Endometrium (tissue), 2 donors: ENCODE measurements at regions not wholly inside any gene's neighbourhood (a gene's known extent, or its start where the extent isn't known, plus 50 kb on each side); places are given as distances from the start of the nearest gene placed in this dataset.
"Not testable (repeated sequence)": the region's sequence is repeated elsewhere in the genome, so short reads cannot be mapped to it uniquely, and the experiment has no call there.

ENCODE experiments used
- FAIRE-seq: peaks from 2 replicates; lab custom pipeline; 2012; peaks lifted over from hg19 to GRCh38; lab: Jason Lieb, UNC
- donor health status: control.
- donor health status: control.

DNA sequence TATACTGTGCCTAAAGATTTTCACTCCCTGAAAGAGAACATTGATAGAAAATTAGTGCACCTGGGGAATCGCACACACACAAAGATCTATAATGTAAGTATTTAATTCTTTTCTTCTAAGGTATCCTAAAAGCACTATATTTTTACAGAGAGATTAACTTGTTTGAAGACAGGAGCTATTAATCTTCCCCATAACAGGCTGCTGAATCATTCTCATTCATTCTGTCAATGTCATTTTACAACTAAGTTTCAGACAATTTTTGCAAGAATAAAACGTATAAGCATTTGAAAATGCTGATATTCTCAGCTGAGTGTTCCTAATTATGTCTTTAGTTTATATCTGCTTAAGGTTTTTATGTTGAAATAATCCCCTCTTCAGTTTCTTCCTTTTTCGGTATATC, 776.7 kb downstream of the NXPH1 start:
- no peak for FAIRE-seq

DNA sequence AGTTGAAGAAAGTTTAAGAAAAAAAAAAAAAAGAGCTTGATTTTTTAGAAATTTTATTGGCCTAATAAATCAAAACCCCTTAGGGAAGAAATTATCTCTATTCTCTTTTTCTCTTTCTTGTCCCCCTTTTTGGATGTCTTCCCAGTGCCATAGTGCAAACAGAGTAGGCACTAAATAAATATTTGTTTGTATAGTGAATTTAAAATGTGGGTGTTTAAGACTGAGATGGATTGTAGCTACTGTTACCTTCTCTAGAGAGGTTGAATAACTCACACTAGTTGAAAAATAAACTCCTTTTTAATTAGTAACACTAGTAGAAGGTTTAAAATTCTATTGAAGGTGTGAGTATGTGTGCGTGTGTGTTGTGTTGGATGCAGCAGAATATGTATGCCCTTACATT, 783.8 kb downstream of the NXPH1 start:
- no peak for FAIRE-seq

DNA sequence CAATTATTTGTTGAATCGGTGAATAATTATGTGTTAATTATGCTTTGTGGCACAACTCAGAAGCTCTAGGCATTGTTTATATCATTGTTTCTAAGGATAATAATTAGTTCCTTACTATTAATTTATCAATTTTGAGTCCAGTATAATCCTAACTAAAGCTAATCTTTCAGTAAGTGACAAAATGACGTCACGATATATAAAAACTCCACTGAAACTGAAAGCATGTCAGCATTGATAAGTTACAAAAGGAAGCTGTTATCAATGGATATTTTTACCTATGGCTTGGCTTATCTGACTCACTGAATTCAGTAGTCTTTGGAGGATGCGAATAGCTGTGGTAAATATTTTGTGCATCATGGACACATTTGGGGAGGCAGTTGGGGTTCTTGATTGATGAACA, 793.1 kb downstream of the NXPH1 start:
- no peak for FAIRE-seq

DNA sequence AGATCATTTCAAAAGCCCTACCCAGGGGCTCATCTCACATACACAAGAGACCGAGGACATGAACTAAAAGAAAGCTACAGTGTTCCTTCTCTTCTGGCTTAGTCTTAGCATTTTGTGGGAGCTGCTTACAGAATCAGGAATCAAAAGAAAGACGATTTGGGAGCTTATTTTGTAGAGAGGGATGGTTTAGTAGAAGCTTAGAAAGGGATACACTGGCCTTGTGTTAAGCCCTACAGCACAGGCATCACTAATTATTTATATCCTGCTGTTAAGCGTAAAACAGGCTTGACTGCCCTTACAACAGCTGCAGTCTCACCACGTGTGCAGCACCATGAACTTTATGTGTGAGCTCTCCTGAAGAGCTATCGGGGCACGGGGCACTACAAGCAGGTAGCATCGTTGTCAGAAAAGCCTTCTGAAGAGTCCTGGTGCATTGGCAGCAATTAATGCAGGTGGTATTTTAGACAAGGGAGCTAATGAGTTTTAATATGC, 798.3 kb downstream of the NXPH1 start:
- FAIRE-seq = no peak

DNA sequence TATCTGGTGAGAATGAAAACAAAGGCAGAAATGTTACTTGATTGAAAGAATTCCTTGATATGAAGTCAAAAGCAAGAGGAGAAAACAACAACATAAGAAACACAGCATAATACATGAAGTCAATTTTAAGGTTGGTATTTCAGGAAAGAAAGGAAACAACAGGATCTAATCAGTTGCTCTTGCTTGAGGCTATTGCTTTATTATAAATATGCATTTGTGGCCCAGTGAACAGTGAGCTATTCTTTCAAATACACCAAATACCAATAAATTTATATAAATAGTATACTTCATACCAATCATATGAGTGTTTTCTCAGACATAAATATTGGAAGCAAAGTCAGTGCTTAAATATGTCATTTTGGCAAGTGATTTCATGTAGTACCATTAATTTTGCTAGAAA, 806.6 kb downstream of the NXPH1 start:
- FAIRE-seq = no peak

DNA sequence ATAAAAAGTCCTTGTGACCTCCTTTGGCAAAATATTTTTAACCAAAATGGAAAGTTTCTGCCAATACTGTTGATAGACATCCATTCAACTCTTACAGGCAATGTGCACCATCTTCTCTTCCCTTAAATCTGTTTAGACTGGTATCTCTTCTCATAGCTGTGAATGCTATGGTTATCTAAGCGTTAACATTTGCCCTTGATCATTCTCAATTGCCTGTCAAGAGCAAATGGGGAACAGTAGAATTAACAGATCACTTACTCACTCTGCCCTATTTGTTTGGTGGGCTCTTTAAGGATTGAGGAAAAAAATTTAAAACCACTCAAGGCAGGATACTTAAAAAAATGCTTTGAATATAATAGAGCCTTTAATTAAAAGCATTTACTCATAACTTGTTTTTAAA, 808.4 kb downstream of the NXPH1 start:
- FAIRE-seq = no peak

DNA sequence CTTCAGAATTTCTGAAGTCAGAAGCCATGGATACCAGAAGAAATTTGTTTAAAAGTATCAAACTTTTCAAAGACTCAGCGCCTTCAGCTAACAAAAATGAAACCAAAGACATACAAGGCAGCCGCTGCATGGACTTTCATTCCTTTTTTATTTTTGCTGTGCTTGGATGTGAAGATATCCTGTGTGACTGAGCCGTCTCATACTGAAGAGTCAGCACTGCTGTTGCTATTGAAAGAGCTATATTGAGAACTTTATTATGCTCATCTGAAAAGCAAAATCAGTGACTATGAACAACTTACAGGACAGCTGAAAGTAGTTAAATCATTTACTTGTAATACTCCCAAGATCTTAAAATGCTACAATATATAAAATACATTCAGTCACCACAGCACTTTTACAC, 809.2 kb downstream of the NXPH1 start:
- no peak for FAIRE-seq

DNA sequence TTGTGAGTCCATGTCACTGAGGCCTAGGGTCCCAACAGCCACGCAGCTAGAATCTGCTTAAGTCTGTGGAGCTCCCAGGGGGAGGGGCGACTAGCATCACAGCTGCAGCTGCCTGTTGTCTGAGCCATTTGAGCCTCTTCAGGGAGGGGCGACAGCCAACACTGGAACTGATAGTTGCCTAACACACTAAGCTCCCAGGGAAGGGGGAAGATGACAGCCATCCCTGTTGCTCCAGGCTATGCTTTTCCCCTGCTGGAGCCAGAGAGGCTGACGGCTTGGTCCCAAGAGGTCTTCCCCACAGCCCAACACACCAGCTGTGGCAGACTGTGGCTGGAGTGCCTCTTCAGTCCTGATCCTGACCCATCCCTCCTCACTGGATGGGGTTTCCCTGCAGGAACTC, 817.5 kb downstream of the NXPH1 start:
- no peak for FAIRE-seq

DNA sequence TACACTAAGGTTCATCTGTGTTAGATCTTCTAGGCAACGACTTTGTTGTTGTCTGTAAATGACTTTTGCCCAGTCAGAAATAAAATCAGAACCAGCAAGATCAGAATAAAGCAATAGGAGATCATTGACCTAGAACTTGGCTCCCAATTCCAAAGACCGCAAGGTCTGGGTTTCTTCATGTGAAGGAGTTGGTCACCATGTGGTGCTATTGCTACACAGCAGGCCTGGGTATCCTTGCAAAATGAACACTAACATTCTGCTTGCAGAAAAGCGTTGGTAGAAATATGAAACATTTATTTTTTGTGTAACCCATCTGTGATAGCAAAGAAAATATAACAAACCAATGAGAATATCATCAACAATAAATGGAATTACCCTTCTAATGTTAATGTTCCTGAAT, 831.0 kb downstream of the NXPH1 start:
- FAIRE-seq = no peak

DNA sequence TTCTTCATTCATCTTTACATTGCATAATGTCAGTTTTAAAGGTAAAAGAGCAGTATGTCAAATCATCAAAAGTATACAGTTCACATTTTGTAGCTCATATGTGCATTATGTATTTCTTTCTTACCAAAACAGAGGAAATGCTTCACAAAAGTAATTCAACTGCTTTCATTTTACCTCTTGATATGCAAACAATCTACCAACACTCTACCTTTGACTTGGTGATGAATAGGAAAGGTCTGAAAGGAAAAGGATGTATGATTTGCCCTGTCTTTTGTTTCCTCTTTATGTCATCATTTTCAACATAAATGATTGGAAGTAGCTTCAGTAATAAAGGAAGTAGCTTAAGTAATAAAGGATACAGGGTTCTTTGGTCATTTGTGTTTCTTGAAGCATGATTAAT, 846.7 kb downstream of the NXPH1 start:
- FAIRE-seq = no peak

DNA sequence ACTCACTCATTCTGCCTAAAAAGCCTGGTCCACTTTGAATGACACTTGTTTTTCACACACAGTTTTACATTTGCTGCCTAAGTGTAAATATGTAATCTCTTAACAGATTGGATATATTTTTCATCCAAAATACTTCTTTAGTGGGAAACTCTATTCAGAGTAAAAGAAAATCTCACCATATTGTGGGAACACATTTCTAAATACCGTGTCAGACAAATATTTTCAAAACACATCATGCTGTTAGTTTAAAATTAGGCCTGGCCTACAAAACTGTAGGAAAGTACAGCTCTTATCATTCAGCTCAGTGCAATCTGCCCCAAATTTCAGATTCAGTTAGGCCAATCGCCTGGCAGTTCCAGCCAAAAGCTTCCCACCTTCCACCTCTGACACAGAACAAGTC, 849.8 kb downstream of the NXPH1 start:
- no peak for FAIRE-seq

DNA sequence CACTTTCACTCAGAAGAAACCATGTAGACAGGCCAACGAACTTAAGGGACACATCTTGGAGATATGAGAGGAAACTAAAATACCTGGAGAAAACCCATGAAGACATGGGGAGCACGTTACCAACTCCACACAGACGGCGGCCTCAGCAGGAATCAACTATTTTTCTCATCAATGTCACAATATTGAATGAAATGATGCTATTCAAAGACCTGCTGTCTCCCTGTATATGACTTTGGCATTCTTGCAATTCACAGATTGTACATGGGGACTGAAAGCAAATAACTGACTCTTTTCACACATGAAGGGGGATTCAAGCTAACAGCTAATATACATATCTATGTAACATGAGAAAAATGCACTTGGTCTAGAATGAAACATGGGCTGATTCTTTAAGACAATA, 869.0 kb downstream of the NXPH1 start:
- FAIRE-seq = no peak

DNA sequence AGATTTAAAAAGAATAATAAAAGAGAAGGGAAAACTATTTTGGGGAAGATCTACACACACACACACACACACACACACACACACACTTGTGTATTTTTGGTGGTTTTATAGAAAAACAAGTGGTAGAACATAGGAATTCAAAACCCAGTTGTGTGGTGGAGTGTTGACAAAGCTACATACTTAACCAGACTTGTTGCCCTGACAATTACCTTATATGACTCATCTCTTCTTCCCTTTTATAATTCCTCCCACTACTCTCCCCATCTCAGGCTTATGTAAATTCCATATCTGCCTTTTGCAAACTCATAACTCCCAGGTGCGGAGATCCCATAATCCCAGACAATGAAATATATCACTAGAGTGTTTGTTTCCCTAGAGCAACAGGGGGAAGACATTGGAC, 873.7 kb downstream of the NXPH1 start:
- FAIRE-seq = no peak

DNA sequence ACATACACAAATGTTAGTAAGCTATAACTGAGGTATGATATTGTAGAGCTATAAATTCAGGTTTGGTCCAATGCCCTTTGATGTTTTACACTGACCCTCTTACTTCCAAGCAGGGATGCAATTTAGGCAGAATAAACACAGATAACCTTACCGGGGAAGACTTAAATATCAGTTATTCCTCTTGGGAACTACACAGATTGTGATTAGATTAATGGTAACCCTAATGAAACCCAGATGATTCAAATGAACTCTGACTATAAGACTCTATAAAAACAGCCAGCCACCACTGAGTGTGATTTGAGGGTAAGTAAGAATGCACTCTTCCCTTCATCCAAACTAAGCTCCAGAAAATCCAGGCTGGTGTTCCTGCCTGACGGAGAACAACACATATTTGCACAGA, 891.1 kb downstream of the NXPH1 start:
- no peak for FAIRE-seq

DNA sequence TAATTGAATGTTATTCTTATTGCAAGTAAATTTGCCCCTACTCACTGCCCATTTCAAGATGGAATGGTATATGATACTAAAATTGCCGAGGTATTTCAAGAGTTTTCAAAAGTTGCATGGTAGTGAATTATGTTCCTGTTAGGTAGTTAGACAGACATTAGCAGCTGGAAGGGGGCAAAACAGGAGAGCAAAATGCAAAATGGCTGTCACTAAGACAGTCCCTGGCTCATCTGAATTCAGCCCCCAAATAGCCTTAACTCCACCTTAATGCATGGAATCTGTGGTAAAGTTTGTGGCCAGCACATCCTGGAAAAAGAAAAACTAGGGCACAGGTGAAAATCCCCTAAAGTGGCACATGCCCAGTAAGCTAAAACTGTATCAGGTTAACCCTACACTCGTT, 894.9 kb downstream of the NXPH1 start:
- FAIRE-seq = no peak

DNA sequence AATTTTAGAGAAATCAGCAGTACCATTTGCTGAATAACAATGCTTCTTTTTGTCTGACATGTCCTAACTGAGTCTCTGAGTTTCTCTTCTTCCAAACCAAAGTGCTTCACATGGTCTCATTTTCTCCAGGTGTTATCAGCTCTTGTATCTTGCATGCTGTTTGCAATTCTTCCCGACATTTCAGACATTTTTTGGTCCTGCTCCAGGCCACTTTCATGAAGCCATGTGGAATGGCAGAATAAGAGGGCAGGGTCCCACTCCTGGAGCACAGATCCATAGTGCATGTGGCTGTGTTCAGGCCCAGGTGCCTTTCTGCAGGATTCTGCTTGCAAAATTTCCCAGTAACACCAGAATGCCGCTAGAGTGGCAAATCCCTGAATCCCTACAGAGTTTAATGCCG, 916.2 kb downstream of the NXPH1 start:
- FAIRE-seq = no peak

DNA sequence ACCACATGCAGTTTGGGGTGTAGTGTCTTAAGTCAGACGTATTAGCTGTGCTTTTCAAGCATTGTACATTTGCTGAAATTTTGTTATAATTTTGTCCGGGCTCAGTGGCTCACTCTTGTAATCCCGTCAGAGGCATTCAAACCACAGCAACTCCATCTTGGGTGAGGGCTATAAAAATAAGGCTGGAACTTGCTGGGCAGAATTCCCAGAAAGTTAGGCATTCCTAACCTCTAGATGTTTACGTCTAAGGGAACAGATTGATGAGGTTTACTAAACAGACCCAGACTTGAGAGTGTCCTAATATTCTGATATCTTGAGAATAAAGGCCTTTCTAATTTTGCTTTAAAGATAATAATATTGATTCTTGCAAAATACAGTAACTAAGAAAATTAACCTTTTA, 957.8 kb downstream of the NXPH1 start:
- no peak for FAIRE-seq

DNA sequence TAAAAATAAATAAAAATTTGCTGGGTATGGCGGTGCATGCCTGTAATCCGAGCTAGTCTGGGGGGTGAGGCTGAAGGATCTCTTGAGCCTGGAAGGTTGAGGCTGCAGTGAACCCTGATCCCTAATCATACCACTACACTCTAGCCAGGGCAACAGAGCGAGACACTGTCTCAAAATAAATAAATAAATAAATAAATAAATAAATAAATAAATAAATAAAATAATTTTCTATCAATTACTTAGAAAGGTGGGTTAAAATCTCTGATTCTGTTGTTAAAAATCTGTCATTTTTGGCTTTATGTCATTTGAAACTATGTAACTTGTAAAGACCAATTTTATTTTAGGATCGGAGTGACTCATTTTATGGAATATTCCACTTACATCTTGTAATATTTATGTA, 958.6 kb downstream of the NXPH1 start:
- FAIRE-seq = no peak

DNA sequence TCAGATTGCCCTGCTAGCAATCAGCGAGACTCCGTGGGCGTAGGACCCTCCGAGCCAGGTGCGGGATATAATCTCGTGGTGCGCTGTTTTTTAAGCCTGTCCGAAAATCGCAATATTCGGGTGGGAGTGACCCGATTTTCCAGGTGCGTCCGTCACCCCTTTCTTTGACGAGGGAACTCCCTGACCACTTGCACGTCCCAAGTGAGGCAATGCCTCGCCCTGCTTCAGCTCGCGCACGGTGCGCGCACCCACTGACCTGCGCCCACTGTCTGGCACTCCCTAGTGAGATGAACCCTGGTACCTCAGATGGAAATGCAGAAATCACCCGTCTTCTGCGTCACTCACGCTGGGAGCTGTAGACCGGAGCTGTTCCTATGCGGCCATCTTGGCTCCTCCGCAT, 971.0 kb downstream of the NXPH1 start:
- not testable (repeated sequence) for FAIRE-seq

DNA sequence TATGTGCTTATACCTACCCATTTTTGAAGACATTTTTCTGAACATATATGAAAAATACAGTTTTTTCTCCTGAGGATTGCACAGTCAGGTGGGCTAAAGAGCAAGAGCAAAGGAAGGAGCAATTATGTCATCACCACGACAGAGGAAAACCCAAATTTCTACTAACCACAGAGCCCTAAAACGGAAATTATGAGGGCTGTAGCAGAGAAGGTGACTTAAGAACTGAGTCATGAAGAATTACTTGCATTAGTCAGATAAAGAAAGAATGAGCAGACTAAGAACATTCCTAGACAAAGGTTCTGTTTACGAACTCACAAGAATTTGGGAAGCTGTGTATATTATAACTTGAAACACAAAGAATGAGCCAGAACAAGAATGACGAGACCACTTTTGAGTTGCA, 974.4 kb downstream of the NXPH1 start:
- FAIRE-seq = no peak

DNA sequence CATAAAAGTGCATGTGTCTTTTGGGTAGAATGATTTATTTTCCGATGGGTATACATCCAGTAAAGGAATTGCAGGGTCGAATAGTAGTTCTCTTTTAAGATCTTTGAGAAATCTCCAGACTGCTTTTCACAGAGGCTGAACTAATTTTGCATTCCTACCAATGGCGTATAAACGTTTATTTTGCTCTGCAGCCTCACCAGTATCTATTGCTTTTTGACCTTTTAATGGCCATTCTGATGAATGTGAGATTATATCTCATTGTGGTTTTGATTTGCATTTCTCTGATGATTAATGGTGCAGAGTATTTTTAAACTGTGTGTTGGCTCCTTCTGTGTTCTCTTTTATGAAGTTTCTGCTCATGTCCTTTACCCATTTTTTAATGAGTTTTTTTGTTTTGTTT, 1020.1 kb downstream of the NXPH1 start:
- no peak for FAIRE-seq

DNA sequence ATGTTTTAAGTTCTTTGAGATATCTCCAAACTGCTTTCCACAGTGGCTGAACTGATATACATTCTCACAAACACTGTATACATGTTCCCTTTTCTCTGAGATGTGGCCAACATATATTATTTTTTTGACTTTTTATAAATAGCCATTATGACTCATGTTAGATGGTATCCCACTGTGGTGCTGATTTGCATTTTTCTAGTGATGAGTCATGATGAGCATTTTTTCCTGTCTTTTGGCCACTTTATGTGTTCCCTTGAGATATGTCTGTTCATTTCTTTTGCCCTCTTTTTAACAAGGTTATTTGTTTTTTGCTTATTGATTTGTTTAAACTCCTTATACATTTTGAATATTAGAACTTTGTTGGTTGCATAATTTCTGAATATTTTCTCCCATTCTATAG, 1055.1 kb downstream of the NXPH1 start:
- FAIRE-seq = no peak

DNA sequence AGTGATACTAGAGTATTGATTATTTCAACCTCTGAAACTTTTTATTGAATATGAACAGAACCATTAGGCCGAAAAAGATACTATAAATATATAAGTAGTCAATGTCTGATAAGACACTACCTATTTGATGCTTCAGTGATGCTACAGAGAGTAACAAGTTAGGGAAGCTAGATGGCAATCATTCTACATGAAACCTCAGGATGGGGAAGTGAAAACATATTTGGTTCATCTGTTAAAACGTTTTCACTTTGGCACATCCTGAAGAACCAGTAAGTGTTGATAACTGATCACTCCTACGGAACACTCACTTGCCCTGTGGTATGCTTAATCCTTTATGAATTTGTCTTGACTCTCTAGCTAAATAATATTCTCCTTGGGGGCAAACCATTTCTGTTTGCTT, 1064.9 kb downstream of the NXPH1 start:
- FAIRE-seq = no peak

DNA sequence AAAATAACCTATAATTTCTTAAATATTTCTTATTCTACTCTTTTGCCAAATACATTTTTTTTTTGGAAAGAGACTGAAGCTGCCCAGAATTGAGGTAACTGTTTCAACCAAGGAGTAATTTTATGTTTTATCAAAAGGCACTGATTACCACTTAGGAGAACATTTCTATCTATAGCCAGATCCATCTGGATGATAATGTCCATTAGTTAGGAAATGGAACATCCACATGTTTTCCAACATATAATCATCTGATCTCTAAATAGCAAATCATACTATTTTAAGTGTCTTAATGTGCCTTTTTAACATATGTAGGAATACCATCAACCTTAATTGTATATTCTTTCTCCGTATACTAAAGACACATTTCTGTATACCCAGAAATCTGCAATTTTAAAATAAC, 1068.9 kb downstream of the NXPH1 start:
- FAIRE-seq = no peak

DNA sequence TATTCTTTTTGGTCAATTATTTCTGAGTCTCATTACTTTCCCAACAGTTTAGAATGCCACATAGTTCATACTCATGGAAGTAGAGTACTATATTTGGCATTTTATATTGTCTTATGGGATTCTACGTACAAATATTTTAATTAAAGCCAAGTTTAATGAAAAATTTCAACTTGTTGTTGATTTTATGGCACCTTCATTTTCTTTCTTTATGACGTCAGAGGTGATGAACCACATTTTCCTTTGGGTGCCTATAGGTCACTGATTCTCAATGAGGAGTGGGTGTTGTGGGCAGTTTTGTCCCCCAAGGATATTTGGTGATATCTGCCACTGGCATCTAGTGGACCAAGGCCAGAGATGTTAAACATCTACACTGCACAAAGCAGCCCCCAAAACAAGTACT, 1071.3 kb downstream of the NXPH1 start:
- no peak for FAIRE-seq
